DMS79 treated with DMSO at 0.1 percent for 48 hours (cell line): ENCODE measurements at regions not wholly inside any gene's neighbourhood (a gene's known extent, or its start where the extent isn't known, plus 50 kb on each side); places are given as distances from the start of the nearest gene placed in this dataset.
"Not testable (repeated sequence)": the region's sequence is repeated elsewhere in the genome, so short reads cannot be mapped to it uniquely, and the experiment has no call there.

Experiments
- DNase-seq: peaks from one replicate; lab custom pipeline; 2025; lab: John Stamatoyannopoulos, UW

DNA sequence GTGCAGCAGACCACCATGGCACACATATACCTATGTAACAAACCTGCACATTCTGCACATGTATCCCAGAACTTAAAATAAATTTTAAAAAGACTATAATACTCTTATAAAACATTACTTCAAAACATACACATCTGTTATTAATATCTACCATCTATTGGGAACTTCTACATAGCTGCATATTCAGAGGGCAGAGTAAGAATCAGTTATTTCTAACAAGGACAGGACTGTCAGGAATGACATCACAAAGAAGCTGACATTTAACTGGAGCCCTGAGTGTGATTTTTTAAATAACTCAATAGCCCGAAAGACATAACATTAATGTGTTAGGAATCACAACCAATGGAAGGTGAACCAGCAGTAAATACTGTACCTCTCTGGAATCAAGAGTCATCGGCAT lies 276.7 kb upstream of the ECI2 start:
- DNase-seq: no peak

DNA sequence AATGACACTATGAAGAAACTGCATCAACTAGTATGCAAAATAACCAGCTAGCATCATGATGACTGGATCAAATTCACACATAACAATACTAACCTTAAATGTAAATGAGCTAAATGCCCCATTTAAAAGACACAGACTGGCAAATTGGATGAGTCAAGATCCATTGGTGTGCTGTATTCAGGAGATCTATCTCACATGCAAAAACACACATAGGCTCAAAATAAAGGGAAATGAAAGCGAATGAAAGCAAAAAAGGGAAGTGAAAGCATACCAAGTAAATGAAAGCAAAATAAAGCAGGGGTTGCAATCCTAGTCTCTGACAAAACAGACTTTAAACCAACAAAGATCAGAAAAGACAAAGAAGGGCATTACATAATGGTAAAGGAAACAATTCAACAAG lies 272.3 kb upstream of the ECI2 start:
- not testable (repeated sequence) for DNase-seq

DNA sequence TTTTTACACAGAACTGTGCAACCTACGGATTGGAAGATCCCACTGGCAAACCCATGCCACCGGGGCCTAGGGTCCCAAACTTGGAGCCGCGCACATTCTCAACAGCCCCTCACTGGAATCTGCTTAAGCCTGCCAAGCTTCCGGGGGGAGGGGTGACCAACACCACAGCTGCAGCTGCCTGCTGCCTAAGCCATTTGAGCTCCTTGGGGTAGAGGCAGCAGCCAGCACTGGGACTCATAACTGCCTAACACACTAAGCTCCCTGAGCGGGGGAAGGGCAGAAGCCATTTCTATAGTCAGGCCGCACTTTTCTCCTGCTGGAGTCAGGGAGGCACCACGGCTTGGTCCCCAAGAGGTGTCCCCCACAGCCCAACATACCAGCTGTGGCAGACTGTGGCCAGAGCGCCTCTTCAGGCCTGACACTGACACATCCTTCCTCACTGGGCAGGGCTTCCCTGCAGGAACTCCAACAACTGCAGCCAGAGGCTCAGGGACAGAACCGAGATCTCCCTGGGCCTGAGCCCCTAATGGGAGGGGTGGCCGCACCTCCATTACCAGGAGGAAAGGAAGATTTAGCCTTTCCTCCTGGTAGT lies 270.3 kb upstream of the ECI2 start:
- no peak for DNase-seq

GRCh38 chr6:4404415-4404814 lies 269.0 kb upstream of the ECI2 start:
- DNase-seq: no peak

- no peak for DNase-seq
Measured at GRCh38 chr6:4403828-4404227, 268.5 kb upstream of the ECI2 start.

DNA sequence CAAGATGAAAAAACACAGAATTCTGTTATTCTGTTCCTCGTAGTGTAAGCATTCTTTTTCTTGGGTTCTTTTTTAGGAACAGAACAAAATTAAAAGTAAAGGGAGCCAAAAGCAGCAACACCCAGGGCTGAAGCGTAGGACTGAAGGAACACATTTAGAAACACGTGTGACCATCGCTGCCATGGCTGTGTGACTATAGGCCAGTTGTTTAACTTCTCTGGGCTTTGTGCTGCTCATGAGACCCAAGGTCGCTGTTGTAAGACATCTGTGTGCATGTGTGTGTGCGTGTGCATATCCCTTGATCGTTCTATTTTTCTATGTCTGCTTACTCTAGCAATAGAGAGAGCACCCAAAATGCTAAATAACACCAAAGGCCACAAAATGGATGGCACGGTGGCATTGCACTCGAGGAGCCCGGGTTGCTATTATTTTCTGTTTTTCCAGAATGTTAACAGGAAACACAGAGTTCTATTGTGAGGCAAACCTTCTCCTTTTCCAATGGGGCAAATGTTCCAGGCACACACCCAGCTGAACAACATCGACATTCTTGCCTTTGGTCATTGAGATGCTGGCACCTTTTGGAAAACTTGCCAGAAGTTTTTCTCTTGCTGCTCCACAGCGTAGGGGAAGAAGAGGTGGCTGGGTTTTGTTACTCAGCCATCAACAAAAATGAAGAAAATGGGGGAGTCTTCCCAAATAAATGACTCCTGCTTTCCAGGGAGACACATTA lies 267.8 kb upstream of the ECI2 start:
- no peak for DNase-seq

GRCh38 chr6:4402477-4402976 lies 267.2 kb upstream of the ECI2 start:
- no peak for DNase-seq

DNA sequence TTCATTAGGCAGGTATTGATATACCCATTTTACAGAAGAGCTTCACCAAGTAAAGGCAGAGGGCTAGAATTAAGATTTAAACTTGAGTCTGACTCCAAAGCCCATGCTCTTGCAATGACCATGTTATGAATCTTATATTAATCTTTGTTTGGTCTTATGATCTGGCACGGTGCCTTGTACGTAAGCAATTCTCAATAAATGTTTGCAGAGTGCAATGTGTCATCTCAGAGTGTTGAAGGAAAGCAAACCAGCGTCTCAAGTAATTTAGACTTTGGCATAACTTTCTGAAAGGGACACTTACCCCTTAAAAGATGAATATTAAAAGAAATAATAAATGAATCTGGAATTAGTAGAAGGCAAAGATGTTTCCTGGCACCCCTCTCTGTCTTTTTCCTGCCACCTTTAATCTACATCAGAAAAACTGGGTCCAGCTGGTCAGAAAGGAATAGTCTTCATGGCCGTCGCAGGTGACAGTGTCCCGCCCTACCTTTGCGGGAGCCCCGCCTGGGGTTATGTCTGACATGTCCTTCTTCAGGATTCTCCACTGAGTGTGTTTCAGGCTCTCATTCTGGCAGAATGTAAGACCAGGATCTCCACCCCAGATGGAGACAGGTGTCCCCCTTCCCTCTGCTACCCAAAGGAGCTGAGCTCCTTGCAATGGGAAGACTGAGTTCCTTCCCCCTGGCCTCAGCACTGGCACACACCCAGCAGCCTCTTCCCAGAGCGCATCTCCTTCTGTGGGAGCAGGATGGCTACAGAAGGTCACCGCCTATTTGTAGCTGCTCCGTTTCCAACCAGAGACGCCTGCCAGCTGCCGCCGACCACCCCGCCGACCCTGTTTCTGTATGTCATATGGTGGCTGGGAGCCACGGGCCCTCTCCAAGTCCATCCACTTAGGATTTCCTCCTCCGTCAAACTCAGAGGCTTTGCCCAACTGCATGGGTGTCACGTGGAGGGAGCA lies 266.3 kb upstream of the ECI2 start:
- DNase-seq: no peak

- no peak for DNase-seq
Measured at GRCh38 chr6:4399656-4400055, 264.3 kb upstream of the ECI2 start.

DNA sequence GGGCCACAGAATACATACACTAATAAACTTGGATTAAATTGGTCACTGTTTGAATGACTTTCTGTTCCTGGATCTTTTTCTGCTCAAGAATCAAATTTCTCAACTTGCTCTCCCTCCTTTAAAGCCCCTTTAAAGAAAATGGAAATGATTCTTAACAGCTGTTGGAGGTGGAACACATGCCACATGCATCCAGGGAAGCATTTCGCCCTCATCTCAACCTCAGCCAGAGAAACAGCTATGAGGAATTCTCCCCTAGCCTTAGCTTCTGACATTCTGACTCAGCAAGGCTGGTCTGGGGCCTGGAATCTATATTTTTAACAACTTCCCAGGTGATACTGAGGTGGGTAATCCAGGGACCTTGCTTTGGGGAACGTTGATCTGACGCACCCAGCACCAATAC lies 263.4 kb upstream of the ECI2 start:
- DNase-seq: no peak

GRCh38 chr6:4397307-4397706 lies 261.9 kb upstream of the ECI2 start:
- DNase-seq: no peak

DNA sequence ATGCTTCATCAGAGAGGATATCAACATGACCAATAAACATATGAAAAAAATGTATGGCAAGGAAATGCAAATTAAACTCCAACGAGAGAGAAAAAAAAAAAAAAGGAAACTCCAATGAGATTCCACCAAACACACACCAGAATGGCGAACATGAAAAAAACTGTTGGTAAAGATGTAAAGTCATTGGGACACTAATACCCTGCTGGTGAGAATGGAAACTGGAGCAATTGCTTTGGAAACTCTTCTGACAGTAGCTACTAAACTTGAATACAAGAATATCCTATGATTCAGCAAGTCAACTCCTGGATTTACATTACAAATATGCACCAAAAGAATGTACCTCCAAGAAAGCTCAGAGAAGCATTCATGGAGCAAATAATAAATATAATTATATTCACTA lies 260.7 kb upstream of the ECI2 start:
- no peak for DNase-seq

GRCh38 chr6:4395386-4395785 lies 260.0 kb upstream of the ECI2 start:
- no peak for DNase-seq

- DNase-seq: no peak
Measured at GRCh38 chr6:4394786-4395185, 259.4 kb upstream of the ECI2 start.

- no peak for DNase-seq
Measured at GRCh38 chr6:4388675-4389074, 253.3 kb upstream of the ECI2 start.

GRCh38 chr6:4384656-4385055 lies 249.3 kb upstream of the ECI2 start:
- DNase-seq: no peak

DNA sequence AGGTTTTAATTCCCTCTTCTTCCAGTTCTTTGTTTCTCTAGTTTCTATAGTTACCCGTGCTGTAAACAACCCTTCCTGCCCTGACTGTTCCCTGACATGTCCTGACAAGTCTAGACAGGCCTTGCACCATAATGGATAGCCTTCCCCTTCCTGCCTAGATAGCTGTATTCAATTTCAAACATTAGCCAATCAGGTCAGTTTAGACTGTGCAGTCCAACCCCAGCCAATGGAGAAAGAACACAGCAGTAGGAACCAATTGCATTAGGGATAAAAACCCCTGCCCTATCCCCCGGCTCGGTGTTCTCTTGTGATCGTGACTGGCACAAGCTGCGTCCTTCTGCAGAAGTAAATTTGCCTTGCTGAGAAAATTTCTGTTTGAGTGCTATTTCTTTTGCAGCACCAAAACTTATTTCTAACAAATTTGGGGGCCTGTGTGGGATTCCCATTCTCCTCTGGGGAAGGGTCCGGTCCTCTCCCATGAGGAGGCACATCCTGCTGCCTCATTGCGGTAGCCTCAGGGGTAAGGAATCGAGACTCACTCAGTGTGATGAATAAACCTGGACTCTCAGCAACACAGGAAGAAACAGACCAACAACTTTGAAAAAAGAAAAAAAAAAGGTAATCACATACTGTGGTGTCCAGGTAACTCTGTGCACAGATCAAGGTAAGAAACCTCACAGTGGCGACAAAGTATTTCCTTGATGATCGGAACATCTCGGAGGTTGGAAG lies 248.7 kb upstream of the ECI2 start:
- DNase-seq: no peak

GRCh38 chr6:4382362-4382853 lies 247.0 kb upstream of the ECI2 start:
- DNase-seq: no peak

- no peak for DNase-seq
Measured at GRCh38 chr6:4381381-4381780, 246.0 kb upstream of the ECI2 start.

GRCh38 chr6:4380881-4381281 lies 245.5 kb upstream of the ECI2 start:
- DNase-seq: no peak

GRCh38 chr6:4379958-4380357 lies 244.6 kb upstream of the ECI2 start:
- DNase-seq: no peak
